ENCODE measurements at regions not wholly inside any gene's neighbourhood (a gene's known extent, or its start where the extent isn't known, plus 50 kb on each side); places are given as distances from the start of the nearest gene placed in this dataset.

DNA sequence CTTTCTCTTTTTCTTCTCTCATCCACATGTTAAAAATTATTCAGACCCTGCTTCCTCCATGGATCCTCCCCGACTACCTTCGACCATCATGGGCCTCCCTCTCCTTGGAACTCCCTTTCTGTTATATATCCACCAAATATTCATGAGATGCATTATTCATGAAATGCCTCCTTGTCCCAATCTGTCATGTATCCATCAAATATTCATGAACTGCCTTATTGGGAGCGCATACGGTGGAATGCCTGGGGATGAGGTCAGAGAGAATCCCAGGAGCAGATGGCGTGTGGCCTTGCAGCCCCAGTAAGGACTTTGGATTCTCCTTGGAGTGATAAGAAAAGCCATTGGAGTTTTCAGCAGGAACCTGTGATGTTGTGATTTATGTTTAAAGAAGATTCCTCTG lies 97.0 kb downstream of the NRN1 start:
- no peaks in the 10 kb centered on the region for H3K36me3 ChIP-seq
- no peak overlapping the region for H3K27ac ChIP-seq
- H3K9me3 ChIP-seq: no peaks in the 10 kb centered on the region
- no peak overlapping the region for H3K4me3 ChIP-seq
- peaks cover 3 to 13% of the 10 kb centered on the region in 2 donors for H3K4me1 ChIP-seq
- in situ Hi-C loops (cut with MboI; ENCODE audit: low sequenced_read_pairs in 4 of 4): no loop called here
- no peaks in the 10 kb centered on the region for H3K27me3 ChIP-seq
- TF ChIP-seq CTCF (IDR thresholded peaks at IDR 0.05 in 4 of 5, conservative IDR thresholded peaks at IDR 0.05 in 1 of 5) (no peak), POLR2A (IDR thresholded peaks at IDR 0.05) (no peak)
- DNase-seq (no peak), ATAC-seq (no peak)
- intact Hi-C loops (cut with DNase I; ENCODE audit: low total_unique reads): no loop called here

DNA sequence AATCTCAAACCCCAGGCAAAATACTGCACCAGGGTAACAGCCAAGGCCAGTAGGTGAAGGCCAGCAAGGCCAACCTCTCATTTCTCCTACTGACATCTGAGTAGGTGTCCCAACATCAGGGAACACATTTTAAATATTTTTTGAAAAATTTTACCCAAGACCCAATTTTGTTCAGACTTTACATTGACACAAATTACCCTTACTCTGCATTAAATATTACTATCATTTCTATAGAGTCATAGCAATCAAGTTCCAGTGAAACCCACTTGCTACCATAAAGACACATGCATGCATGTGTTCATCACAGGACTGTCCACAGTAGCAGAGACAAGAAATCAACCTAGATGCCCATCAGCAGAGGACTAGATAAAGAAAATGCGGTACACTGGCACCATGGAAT lies 99.9 kb downstream of the NRN1 start:
- DNase-seq (no peak), ATAC-seq (no peak)
- H3K27me3 ChIP-seq: no peaks in the 10 kb centered on the region
- H3K36me3 ChIP-seq: no peaks in the 10 kb centered on the region
- intact Hi-C loops (cut with DNase I; ENCODE audit: low total_unique reads) (no loop called here), in situ Hi-C loops (cut with MboI; ENCODE audit: low sequenced_read_pairs in 4 of 4) (no loop called here)
- TF ChIP-seq CTCF (IDR thresholded peaks at IDR 0.05 in 4 of 5, conservative IDR thresholded peaks at IDR 0.05 in 1 of 5): no peak
- TF ChIP-seq POLR2A (IDR thresholded peaks at IDR 0.05): no peak
- H3K9me3 ChIP-seq: no peaks in the 10 kb centered on the region
- no peak overlapping the region for H3K4me3 ChIP-seq
- no peak overlapping the region for H3K27ac ChIP-seq
- H3K4me1 ChIP-seq: peaks cover 3 to 14% of the 10 kb centered on the region in 2 donors

- no peaks in the 10 kb centered on the region for H3K27me3 ChIP-seq
- in situ Hi-C loops (cut with MboI; ENCODE audit: low sequenced_read_pairs in 4 of 4): no loop called here
- no peak overlapping the region for H3K4me3 ChIP-seq
- no peaks in the 10 kb centered on the region for H3K9me3 ChIP-seq
- no peaks in the 10 kb centered on the region for H3K36me3 ChIP-seq
- ATAC-seq: no peak
- intact Hi-C loops (cut with DNase I; ENCODE audit: low total_unique reads): no loop called here
- H3K27ac ChIP-seq: peak overlapping the region in 3 of 4 donors; percentile 20 to 60 (median 57)
- no peak for DNase-seq
- peaks cover 3 to 14% of the 10 kb centered on the region in 2 donors for H3K4me1 ChIP-seq
- TF ChIP-seq POLR2A (IDR thresholded peaks at IDR 0.05) (no peak), CTCF (IDR thresholded peaks at IDR 0.05 in 4 of 5, conservative IDR thresholded peaks at IDR 0.05 in 1 of 5) (no peak)
Measured at GRCh38 chr6:5906340-5906670, 100.4 kb downstream of the NRN1 start.

GRCh38 chr6:5905431-5906339 lies 101.0 kb downstream of the NRN1 start:
- peak; percentile 96 for ATAC-seq
- peak; percentile 88 to 89 for DNase-seq
- Histone ChIP-seq H3K27ac (peak overlapping the region; percentile 23 to 75 (median 59)), H3K4me1 (peaks cover 3 to 14% of the 10 kb centered on the region in 2 donors), H3K27me3 (no peaks in the 10 kb centered on the region), H3K4me3 (no peak overlapping the region), H3K9me3 (no peaks in the 10 kb centered on the region), H3K36me3 (no peaks in the 10 kb centered on the region)
- in situ Hi-C loops (cut with MboI; ENCODE audit: low sequenced_read_pairs in 4 of 4) (no loop called here), intact Hi-C loops (cut with DNase I; ENCODE audit: low total_unique reads) (no loop called here)
- TF ChIP-seq POLR2A (IDR thresholded peaks at IDR 0.05) (no peak), CTCF (IDR thresholded peaks at IDR 0.05 in 4 of 5, conservative IDR thresholded peaks at IDR 0.05 in 1 of 5) (no peak)
